ENCODE measurements at regions not wholly inside any gene's neighbourhood (a gene's known extent, or its start where the extent isn't known, plus 50 kb on each side); places are given as distances from the start of the nearest gene placed in this dataset.

- no peak for FAIRE-seq
Measured at GRCh38 chr1:67618285-67619018, 66.5 kb upstream of the GADD45A start.

- FAIRE-seq: no peak
Measured at GRCh38 chr1:67619080-67619479, 65.9 kb upstream of the GADD45A start.

GRCh38 chr1:67623906-67624305, 61.1 kb upstream of the GADD45A start:
- FAIRE-seq: no peak

- no peak for FAIRE-seq
Measured at GRCh38 chr1:67624680-67625079, 60.3 kb upstream of the GADD45A start.

GRCh38 chr1:67626090-67626860, 58.7 kb upstream of the GADD45A start:
- FAIRE-seq: no peak

- FAIRE-seq: no peak
Measured at GRCh38 chr1:67626861-67627235, 58.2 kb upstream of the GADD45A start.

- FAIRE-seq: no peak
Measured at GRCh38 chr1:67627336-67627735, 57.7 kb upstream of the GADD45A start.

- no peak for FAIRE-seq
Measured at GRCh38 chr1:67627906-67628305, 57.1 kb upstream of the GADD45A start.

- no peak for FAIRE-seq
Measured at GRCh38 chr1:67629370-67630075, 55.5 kb upstream of the GADD45A start.

GRCh38 chr1:67630438-67631045, 54.5 kb upstream of the GADD45A start:
- FAIRE-seq: no peak

GRCh38 chr1:67632356-67632755, 52.6 kb upstream of the GADD45A start:
- FAIRE-seq: no peak

GRCh38 chr1:67632811-67633655, 52.0 kb upstream of the GADD45A start:
- FAIRE-seq: no peak

GRCh38 chr1:67634396-67634935, 50.5 kb upstream of the GADD45A start:
- FAIRE-seq: no peak

GRCh38 chr1:67635055-67635809, 49.8 kb upstream of the GADD45A start:
- FAIRE-seq: no peak

Measured in TTC549 (cell line).